HG03066 (cell line): ENCODE measurements at regions not wholly inside any gene's neighbourhood (a gene's known extent, or its start where the extent isn't known, plus 50 kb on each side); places are given as distances from the start of the nearest gene placed in this dataset.

Experiments used
- ATAC-seq: cut with Tn5 transposase; IDR thresholded peaks from one replicate; pipeline ENCODE4 v1.9.1; 2021; ENCODE audit warnings: low read depth; ENCODE audit not compliant: unreplicated experiment

- no peak for ATAC-seq
Observed at GRCh38 chr2:225340923-225341322, 58.6 kb upstream of the NYAP2 start.

GRCh38 chr2:225337183-225337582, 62.3 kb upstream of the NYAP2 start:
- no peak for ATAC-seq

- ATAC-seq: no peak
Observed at GRCh38 chr2:225334514-225334913, 65.0 kb upstream of the NYAP2 start.

- no peak for ATAC-seq
Observed at GRCh38 chr2:225328192-225328591, 71.3 kb upstream of the NYAP2 start.

GRCh38 chr2:225326969-225327368, 72.5 kb upstream of the NYAP2 start:
- ATAC-seq: no peak

GRCh38 chr2:225319872-225320271, 79.6 kb upstream of the NYAP2 start:
- ATAC-seq: no peak

DNA sequence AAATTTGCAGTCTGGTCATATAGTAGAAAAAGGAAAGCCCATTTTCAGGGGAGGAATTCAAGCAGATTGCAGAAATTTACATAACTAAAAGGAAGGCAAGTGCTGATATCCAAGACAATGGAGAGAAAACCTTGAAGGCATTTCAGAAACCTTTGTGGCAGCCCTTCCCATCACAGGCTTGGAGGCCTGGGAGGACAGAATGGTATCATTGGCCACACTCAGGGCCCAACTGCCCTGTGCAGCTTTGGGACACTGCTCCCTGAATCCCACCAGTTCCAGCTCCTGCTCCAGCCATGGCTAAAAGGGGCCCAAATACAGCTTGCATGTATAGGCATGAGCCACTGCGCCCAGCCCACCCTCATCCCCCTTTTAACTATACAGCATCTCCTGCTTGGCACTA, 81.1 kb upstream of the NYAP2 start:
- ATAC-seq: no peak

- no peak for ATAC-seq
Observed at GRCh38 chr2:225317186-225317585, 82.3 kb upstream of the NYAP2 start.

- no peak for ATAC-seq
Observed at GRCh38 chr2:225310745-225311144, 88.8 kb upstream of the NYAP2 start.

DNA sequence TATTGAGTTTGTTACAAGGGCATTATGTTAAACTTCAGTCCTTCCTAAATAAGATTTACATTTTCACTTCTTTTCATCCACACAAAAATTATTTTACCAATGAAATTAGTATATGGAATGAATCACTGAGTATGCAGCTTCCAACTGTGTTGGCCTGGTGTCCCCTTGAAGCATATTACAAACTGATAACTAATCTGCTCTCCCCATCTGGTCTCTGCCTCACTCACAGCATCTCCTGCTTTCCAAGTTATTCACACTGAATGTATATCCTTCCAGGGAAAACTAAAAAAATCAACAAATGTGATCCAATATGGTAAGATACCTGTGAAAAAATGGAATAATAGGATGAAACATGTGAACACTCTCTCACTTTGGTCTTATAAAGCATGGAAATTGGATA, 90.0 kb upstream of the NYAP2 start:
- no peak for ATAC-seq

DNA sequence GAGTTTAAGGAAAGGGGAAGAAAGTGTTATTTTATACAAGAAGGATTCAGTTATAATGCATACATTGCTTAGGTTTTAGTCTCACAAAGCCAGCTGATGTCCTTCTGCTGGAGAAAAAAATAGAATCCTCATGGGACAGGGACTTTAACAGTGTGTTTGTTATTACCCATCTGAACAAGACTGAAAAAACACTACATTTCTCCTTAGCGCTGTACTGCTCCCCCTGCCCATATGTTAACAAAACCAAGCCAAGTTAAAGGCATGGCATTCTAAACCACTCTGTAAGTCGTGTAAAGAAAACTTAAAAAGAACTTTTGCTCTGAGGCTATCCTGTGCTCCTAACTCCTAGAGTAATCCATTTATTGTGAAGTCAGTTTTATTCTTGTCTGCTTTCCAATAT, 102.6 kb upstream of the NYAP2 start:
- no peak for ATAC-seq

DNA sequence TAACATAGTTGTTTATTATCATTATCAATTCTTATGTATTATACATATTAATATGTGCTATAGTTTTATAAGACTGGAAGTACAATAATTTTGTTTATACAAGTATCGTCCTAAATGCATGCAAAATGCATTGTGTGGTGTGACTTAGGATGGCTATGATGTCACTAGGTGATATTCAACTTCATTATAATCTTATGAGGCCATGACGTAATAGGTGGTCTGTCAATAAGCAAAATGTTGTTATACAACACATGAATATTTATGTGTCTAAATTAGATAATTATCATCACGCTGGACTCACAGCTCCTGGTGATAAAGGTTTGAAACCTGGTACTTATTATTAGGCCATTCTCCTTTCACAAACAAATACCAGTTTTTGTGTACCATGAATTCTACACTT, 104.4 kb upstream of the NYAP2 start:
- no peak for ATAC-seq

DNA sequence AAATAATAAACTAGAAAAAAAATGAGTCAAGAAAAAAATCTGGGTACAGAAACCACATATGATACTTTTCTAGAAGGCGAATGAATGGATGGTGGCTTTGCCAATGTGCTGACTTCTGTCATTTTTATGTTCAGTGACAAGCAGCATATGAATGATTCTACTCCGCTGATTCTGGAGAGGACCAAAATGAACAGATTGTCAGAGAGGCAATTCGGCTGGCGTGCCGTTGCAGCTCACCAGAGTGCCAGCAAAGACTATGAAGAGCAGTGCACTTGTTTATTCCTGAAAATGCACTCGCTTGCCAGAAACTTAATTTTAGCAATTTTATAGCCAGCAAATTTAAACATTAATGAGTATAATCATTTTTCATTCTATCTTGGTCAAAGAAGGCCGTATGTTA, 105.9 kb upstream of the NYAP2 start:
- no peak for ATAC-seq

- no peak for ATAC-seq
Observed at GRCh38 chr2:225290757-225291400, 108.6 kb upstream of the NYAP2 start.

DNA sequence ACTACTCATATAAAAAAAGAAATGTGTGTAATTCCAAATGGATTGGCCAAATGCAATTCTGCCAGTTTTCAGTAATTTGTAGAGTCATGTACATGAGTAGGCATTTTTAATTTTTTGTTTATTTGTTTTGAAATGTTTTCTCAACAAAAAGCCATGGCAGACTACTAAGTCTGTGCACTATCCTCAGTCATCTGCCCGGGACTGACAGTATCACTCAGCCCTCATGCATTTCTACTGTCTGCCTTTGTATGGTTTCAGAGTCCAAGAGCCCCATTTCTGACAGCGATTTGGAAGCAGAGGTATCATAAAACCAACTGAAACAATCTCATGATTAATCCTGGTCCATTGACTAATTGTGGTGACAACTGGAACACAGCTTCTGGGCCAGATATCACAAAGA, 109.9 kb upstream of the NYAP2 start:
- no peak for ATAC-seq

DNA sequence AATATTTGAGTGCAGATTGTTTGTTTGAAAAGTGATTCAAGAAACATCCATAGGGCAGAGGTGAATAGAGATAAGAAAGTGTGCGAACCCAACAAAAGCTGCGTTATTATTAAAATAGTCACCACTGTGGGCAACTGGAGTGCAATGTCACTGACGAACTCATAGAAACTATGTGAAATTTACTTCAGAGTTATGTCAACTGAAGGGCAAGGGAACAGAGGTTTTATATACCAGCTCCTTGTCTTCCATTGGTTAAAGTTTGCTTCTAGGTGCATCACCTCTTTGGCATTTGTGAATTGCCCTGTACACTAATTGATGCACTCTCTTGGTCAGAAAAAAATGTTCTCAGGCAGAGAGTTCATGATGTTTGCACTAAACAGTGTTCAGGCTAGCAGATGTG, 110.5 kb upstream of the NYAP2 start:
- ATAC-seq: no peak

DNA sequence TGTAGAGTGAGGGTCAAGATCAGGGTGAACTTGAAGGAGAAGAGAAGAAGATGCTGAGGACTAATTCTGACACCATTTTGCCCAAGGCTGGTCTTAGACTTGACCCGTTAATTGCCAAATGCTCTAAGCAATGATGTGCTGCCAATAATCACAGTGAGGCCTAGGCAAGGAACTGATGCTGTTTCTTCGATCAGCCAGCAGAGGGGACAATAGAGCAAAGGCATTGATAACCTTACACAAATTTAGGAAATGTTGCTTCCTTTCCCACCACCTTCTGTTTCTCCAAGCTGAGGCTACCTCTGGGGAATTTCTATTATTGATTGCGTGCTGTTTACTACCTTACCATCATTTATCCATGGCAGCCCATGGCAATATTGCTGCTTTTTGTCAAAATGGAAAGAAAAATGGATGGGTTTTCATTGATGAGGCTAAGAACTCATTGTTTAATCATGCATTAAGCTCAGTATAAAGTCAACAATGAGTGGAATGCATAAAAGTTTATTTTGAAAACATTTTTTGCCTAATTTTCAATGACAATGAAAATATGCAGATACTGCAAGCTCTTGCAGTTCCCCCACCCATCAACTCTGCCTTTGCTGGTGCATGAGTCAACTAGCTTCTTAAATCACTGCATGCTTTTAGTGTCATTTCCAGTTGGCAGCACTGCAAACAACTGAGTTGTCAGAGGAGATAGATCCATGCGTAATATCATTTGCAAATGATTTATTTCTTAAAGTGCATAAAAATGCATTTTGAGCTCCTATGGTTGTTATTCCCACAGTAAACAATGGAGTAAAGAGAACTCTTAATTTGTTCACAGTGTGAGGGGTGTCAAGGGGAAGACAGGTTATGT, 116.4 kb upstream of the NYAP2 start:
- peak; percentile 83 for ATAC-seq

GRCh38 chr2:225276207-225276606, 123.3 kb upstream of the NYAP2 start:
- ATAC-seq: peak; percentile 86

- ATAC-seq: no peak
Observed at GRCh38 chr2:225275443-225275842, 124.1 kb upstream of the NYAP2 start.

DNA sequence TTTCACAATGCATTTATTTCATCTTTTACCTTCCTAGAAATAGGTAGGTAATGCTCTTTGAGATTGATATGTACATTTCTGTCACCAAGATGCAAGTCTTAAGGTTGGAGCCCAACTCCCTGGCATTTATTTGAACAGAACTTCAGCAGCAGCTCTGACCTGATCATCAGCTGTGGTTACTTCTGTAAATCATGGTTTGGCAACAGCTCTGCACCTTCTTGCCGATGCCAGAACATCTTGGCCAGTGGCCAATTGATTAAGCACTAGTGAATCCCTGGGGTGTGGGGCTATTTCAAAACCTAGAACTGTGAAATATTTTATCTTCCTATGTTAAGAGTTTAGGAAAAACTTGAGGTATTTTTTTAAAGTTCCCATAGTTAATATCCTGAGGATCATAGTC, 124.8 kb upstream of the NYAP2 start:
- no peak for ATAC-seq

- ATAC-seq: no peak
Observed at GRCh38 chr2:225272173-225272572, 127.3 kb upstream of the NYAP2 start.

- peak; percentile 99 for ATAC-seq
Observed at GRCh38 chr2:225270861-225271260, 128.6 kb upstream of the NYAP2 start.
